ENCODE measurements at regions not wholly inside any gene's neighbourhood (a gene's known extent, or its start where the extent isn't known, plus 50 kb on each side); places are given as distances from the start of the nearest gene placed in this dataset.
"Not testable (repeated sequence)": the region's sequence is repeated elsewhere in the genome, so short reads cannot be mapped to it uniquely, and the experiment has no call there.

DNA sequence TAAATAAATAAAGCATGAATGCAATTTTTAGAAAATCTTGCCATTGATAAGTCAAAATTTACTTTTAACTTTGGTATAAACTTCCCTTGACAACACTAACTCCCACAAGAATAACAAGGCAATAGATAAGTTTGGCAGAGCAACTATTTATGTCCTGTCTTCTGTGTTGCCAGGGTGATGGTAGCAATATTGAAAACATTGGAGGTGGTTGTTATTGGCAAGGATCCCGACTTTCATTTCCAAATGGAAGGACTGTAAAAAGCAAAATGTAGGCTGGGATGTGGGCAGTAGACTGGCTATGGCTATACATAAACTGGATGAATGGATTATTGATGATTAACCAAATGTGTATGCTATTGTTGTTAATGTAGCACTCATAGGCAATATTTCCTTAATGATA, 134.9 kb upstream of the CACNA2D1 start:
- in situ Hi-C loops (cut with HindIII; ENCODE audit: low pct_unique_long_range_greater_than_20kb, low sequenced_read_pairs), result no loop called here
- no peak for DNase-seq (ENCODE audit: low read depth, low spot score)
- POLR2A ChIA-PET, result no interaction called here

DNA sequence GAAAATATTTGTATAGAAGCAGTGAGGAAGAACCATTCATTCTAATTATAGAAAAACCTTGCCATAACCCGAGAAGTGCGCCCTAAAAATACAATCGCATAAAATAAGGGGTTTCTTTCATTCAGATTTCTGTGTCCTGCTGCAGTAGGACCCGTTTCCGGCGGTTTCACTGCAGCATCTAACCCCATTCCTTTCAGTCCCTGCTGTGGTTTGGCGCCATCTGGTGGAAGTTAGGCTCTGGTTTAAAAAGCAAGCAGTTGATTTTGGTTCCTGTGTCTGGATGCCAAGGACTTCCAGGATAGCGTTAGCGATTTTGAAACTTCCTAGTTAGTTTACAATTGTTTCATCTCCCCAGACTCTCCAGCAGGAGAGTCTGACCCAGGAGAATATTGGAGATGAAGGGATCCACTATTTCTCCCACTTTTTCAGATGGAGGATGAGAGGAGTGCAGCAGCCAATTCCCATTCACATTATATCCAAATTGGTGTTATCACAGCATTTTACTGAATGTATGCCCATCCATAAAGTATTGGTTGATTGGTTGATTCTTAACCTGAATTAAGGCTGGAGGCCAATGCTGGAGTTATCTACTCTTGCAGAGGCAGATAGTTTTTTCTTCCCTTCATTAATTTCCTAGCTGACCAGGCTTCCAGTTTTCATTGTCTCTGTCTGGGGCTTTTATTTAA, 128.8 kb upstream of the CACNA2D1 start:
- ATAC-seq (peak; percentile 96), DNase-seq (ENCODE audit: low read depth, low spot score) (peak; percentile 80)
- TF ChIP-seq, protein P1, sequence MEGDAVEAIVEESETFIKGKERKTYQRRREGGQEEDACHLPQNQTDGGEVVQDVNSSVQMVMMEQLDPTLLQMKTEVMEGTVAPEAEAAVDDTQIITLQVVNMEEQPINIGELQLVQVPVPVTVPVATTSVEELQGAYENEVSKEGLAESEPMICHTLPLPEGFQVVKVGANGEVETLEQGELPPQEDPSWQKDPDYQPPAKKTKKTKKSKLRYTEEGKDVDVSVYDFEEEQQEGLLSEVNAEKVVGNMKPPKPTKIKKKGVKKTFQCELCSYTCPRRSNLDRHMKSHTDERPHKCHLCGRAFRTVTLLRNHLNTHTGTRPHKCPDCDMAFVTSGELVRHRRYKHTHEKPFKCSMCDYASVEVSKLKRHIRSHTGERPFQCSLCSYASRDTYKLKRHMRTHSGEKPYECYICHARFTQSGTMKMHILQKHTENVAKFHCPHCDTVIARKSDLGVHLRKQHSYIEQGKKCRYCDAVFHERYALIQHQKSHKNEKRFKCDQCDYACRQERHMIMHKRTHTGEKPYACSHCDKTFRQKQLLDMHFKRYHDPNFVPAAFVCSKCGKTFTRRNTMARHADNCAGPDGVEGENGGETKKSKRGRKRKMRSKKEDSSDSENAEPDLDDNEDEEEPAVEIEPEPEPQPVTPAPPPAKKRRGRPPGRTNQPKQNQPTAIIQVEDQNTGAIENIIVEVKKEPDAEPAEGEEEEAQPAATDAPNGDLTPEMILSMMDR (IDR thresholded peaks at IDR 0.05), result peak; percentile 93
- no peak for TF ChIP-seq TCF7L2 (IDR thresholded peaks at IDR 0.05; ENCODE audit: low read depth, low read length)
- Histone ChIP-seq H3K9me3 (ENCODE audit: control insufficient read depth, insufficient read depth, low read depth, low read length) (no peaks in the 10 kb centered on the region), H3K36me3 (ENCODE audit: control insufficient read depth, insufficient read depth, low read length) (no peaks in the 10 kb centered on the region), H3K4me3 (ENCODE audit: low read depth in 2 of 2, low read length in 2 of 2) (peak overlapping the region in 1 of 2 experiments; percentile 25; a peak in 2 of 4 replicates), H3K27ac (ENCODE audit: low read length) (no peak overlapping the region), H3K4me1 (ENCODE audit: control insufficient read depth, insufficient read depth, low read length) (no peaks in the 10 kb centered on the region), H3K27me3 (ENCODE audit: control insufficient read depth, insufficient read depth, low read length) (no peaks in the 10 kb centered on the region)
- intact Hi-C loops (cut with micrococcal nuclease; ENCODE audit: unreplicated experiment) (loop anchor here (1.0 to 10.0 kb wide), 4 partner anchors 128 to 528 kb away; partner anchors contain the start of gene CACNA2D1), in situ Hi-C loops (cut with HindIII; ENCODE audit: low pct_unique_long_range_greater_than_20kb, low sequenced_read_pairs) (no loop called here)
- no TSS peak for BruUV-seq (replicated peaks)
- ChIA-PET CTCF (no interaction called here), POLR2A (no interaction called here)

More for the DNA sequence above, 134.9 kb upstream of the CACNA2D1 start:
- CTCF ChIA-PET, result no interaction called here
- H3K27me3 ChIP-seq (ENCODE audit: control insufficient read depth, insufficient read depth, low read length), result no peaks in the 10 kb centered on the region
- no peaks in the 10 kb centered on the region for H3K36me3 ChIP-seq (ENCODE audit: control insufficient read depth, insufficient read depth, low read length)
- intact Hi-C loops (cut with micrococcal nuclease; ENCODE audit: unreplicated experiment), result loop anchor here (10.0 kb wide), 1 partner anchor 134 kb away; the partner anchor contains the start of gene CACNA2D1
- H3K4me3 ChIP-seq (ENCODE audit: low read depth in 2 of 2, low read length in 2 of 2), result no peak overlapping the region
- no TSS peak for BruUV-seq (replicated peaks)
- no peaks in the 10 kb centered on the region for H3K9me3 ChIP-seq (ENCODE audit: control insufficient read depth, insufficient read depth, low read depth, low read length)
- TF ChIP-seq, protein P2, sequence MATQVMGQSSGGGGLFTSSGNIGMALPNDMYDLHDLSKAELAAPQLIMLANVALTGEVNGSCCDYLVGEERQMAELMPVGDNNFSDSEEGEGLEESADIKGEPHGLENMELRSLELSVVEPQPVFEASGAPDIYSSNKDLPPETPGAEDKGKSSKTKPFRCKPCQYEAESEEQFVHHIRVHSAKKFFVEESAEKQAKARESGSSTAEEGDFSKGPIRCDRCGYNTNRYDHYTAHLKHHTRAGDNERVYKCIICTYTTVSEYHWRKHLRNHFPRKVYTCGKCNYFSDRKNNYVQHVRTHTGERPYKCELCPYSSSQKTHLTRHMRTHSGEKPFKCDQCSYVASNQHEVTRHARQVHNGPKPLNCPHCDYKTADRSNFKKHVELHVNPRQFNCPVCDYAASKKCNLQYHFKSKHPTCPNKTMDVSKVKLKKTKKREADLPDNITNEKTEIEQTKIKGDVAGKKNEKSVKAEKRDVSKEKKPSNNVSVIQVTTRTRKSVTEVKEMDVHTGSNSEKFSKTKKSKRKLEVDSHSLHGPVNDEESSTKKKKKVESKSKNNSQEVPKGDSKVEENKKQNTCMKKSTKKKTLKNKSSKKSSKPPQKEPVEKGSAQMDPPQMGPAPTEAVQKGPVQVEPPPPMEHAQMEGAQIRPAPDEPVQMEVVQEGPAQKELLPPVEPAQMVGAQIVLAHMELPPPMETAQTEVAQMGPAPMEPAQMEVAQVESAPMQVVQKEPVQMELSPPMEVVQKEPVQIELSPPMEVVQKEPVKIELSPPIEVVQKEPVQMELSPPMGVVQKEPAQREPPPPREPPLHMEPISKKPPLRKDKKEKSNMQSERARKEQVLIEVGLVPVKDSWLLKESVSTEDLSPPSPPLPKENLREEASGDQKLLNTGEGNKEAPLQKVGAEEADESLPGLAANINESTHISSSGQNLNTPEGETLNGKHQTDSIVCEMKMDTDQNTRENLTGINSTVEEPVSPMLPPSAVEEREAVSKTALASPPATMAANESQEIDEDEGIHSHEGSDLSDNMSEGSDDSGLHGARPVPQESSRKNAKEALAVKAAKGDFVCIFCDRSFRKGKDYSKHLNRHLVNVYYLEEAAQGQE (IDR thresholded peaks at IDR 0.05; ENCODE audit: insufficient read depth in 1 of 2, low read depth in 2 of 2, low read length in 1 of 2), result no peak
- TF ChIP-seq TCF7L2 (IDR thresholded peaks at IDR 0.05; ENCODE audit: low read depth, low read length), result no peak
- TF ChIP-seq POLR2AphosphoS5 (IDR thresholded peaks at IDR 0.05; ENCODE audit: low read depth, low read length), result no peak
- TF ChIP-seq, protein P1 (IDR thresholded peaks at IDR 0.05), result no peak
- no peak for TF ChIP-seq SIN3A (IDR thresholded peaks at IDR 0.05; ENCODE audit: borderline replicate concordance, insufficient read depth, low read depth, low read length)
- no peak overlapping the region for H3K27ac ChIP-seq (ENCODE audit: low read length)
- ATAC-seq, result no peak
- H3K4me1 ChIP-seq (ENCODE audit: control insufficient read depth, insufficient read depth, low read length), result no peaks in the 10 kb centered on the region

- intact Hi-C loops (cut with micrococcal nuclease; ENCODE audit: unreplicated experiment), result loop anchor here (2.0 to 10.0 kb wide), 3 partner anchors 20 to 399 kb away; partner anchors contain the start of gene CACNA2D1
- DNase-seq (ENCODE audit: low read depth, low spot score); BruUV-seq (replicated peaks); in situ Hi-C loops (cut with HindIII; ENCODE audit: low pct_unique_long_range_greater_than_20kb, low sequenced_read_pairs); ATAC-seq; CTCF ChIA-PET; POLR2A ChIA-PET; H3K4me1 ChIP-seq (ENCODE audit: control insufficient read depth, insufficient read depth, low read length); H3K27me3 ChIP-seq (ENCODE audit: control insufficient read depth, insufficient read depth, low read length); H3K36me3 ChIP-seq (ENCODE audit: control insufficient read depth, insufficient read depth, low read length); H3K4me3 ChIP-seq (ENCODE audit: low read depth in 2 of 2, low read length in 2 of 2); H3K27ac ChIP-seq (ENCODE audit: low read length); H3K9me3 ChIP-seq (ENCODE audit: control insufficient read depth, insufficient read depth, low read depth, low read length): not testable (repeated sequence)
Observed at GRCh38 chr7:82571047-82571446, 127.5 kb upstream of the CACNA2D1 start.
